Esophagus (tissue), 2 donors: ENCODE measurements at regions not wholly inside any gene's neighbourhood (a gene's known extent, or its start where the extent isn't known, plus 50 kb on each side); places are given as distances from the start of the nearest gene placed in this dataset.
A peak's percentile ranks its signal among the peaks of the same experiment; 100 is the strongest.
"Not testable (repeated sequence)": the region's sequence is repeated elsewhere in the genome, so short reads cannot be mapped to it uniquely, and the experiment has no call there.

Source experiments
- H3K27ac ChIP-seq, 2 donors: one replicate each; pipeline ENCODE4 v1.5.1; 2013; ENCODE audit warnings: low read depth in 2 of 2, mild to moderate bottlenecking in 2 of 2, inconsistent platforms in 1 of 2, low read length in 1 of 2, moderate library complexity in 1 of 2
- H3K27me3 ChIP-seq, 2 donors: one replicate each; pipeline ENCODE4 v1.6.1; 2013; ENCODE audit warnings: low read length in 2 of 2, control low read depth in 1 of 2, mild to moderate bottlenecking in 1 of 2; ENCODE audit not compliant: insufficient read depth in 2 of 2, control insufficient read depth in 1 of 2
- H3K36me3 ChIP-seq, 2 donors: one replicate each; pipeline ENCODE4 v1.6.1; 2013; ENCODE audit warnings: low read length in 1 of 2; ENCODE audit not compliant: control insufficient read depth in 2 of 2, insufficient read depth in 2 of 2
- H3K4me1 ChIP-seq, 2 donors: one replicate each; pipeline ENCODE4 v1.6.1; 2013; ENCODE audit warnings: low read length in 1 of 2; ENCODE audit not compliant: control insufficient read depth in 2 of 2, insufficient read depth in 2 of 2
- H3K4me3 ChIP-seq, 2 donors: one replicate each; pipeline ENCODE4 v1.5.1; 2013; ENCODE audit warnings: low read length in 2 of 2, mild to moderate bottlenecking in 2 of 2, low read depth in 1 of 2, moderate library complexity in 1 of 2
- H3K9me3 ChIP-seq, 2 donors: one replicate each; pipeline ENCODE4 v1.6.1; 2013; ENCODE audit warnings: mild to moderate bottlenecking in 2 of 2, low read depth in 1 of 2, low read length in 1 of 2, moderate library complexity in 1 of 2; ENCODE audit not compliant: control insufficient read depth in 2 of 2, insufficient read depth in 1 of 2
- WGBS, 2 donors: extraction: QIAGEN DNeasy Blood & Tissue Kit; methylation state at CpG; one replicate each; pipeline ENCODE4 v1.1.7; 2013; 5-methylcytosine and 5-hydroxymethylcytosine counted together
- donor health status: healthy with polysubstance abuse.
- donor health status: Bipolar disorder and iron deficiency.

GRCh38 chr22:22125028-22125578 is 119.5 kb upstream of the VPREB1 start:
- Histone ChIP-seq H3K4me1 (no peaks in the 10 kb centered on the region), H3K27ac (no peak overlapping the region), H3K9me3 (no peaks in the 10 kb centered on the region), H3K36me3 (no peaks in the 10 kb centered on the region), H3K27me3 (no peaks in the 10 kb centered on the region), H3K4me3 (no peak overlapping the region)
- WGBS, 2 donors = 85 to 86% methylated on average over 19 of the region's 19 CpGs

- Histone ChIP-seq H3K27me3 (no peaks in the 10 kb centered on the region), H3K27ac (no peak overlapping the region), H3K4me1 (no peaks in the 10 kb centered on the region), H3K36me3 (no peaks in the 10 kb centered on the region), H3K4me3 (no peak overlapping the region), H3K9me3 (no peaks in the 10 kb centered on the region)
- 88 to 94% methylated on average over 10 to 12 of the region's 12 CpGs for WGBS, 2 donors
These were observed 120.2 kb upstream of the VPREB1 start for GRCh38 chr22:22124374-22124773.

- no peak overlapping the region for H3K27ac ChIP-seq
- no peaks in the 10 kb centered on the region for H3K27me3 ChIP-seq
- H3K4me1 ChIP-seq = no peaks in the 10 kb centered on the region
- no peak overlapping the region for H3K4me3 ChIP-seq
- WGBS, 2 donors = 91% methylated on average over 15 of the region's 15 CpGs
- no peaks in the 10 kb centered on the region for H3K36me3 ChIP-seq
- H3K9me3 ChIP-seq = no peaks in the 10 kb centered on the region
These were observed 120.7 kb upstream of the VPREB1 start for GRCh38 chr22:22123960-22124278.

GRCh38 chr22:22123118-22123959 is 121.2 kb upstream of the VPREB1 start:
- Histone ChIP-seq H3K27me3 (no peaks in the 10 kb centered on the region), H3K9me3 (no peaks in the 10 kb centered on the region), H3K27ac (no peak overlapping the region), H3K4me3 (no peak overlapping the region), H3K4me1 (no peaks in the 10 kb centered on the region), H3K36me3 (no peaks in the 10 kb centered on the region)
- 81 to 83% methylated on average over 16 of the region's 16 CpGs for WGBS, 2 donors

GRCh38 chr22:22122348-22123117 is 122.1 kb upstream of the VPREB1 start:
- no peak overlapping the region for H3K27ac ChIP-seq
- H3K4me3 ChIP-seq = no peak overlapping the region
- H3K36me3 ChIP-seq = no peaks in the 10 kb centered on the region
- H3K27me3 ChIP-seq = no peaks in the 10 kb centered on the region
- WGBS, 2 donors = 74 to 83% methylated on average over 4 of the region's 4 CpGs
- no peaks in the 10 kb centered on the region for H3K4me1 ChIP-seq
- no peaks in the 10 kb centered on the region for H3K9me3 ChIP-seq

GRCh38 chr22:22121445-22121844 is 123.1 kb upstream of the VPREB1 start:
- Histone ChIP-seq H3K4me1 (no peaks in the 10 kb centered on the region), H3K36me3 (no peaks in the 10 kb centered on the region), H3K27ac (no peak overlapping the region), H3K4me3 (no peak overlapping the region), H3K27me3 (no peaks in the 10 kb centered on the region), H3K9me3 (no peaks in the 10 kb centered on the region)

GRCh38 chr22:22120160-22120559 is 124.4 kb upstream of the VPREB1 start:
- H3K9me3 ChIP-seq = no peaks in the 10 kb centered on the region
- no peaks in the 10 kb centered on the region for H3K36me3 ChIP-seq

GRCh38 chr22:22118987-22119386 is 125.6 kb upstream of the VPREB1 start:
- Histone ChIP-seq H3K27me3 (no peaks in the 10 kb centered on the region), H3K4me3 (no peak overlapping the region), H3K9me3 (no peaks in the 10 kb centered on the region), H3K4me1 (no peaks in the 10 kb centered on the region), H3K27ac (no peak overlapping the region), H3K36me3 (no peaks in the 10 kb centered on the region)
- WGBS, 2 donors = 86 to 94% methylated on average over 1 of the region's 1 CpG

More at GRCh38 chr22:22120160-22120559, 124.4 kb upstream of the VPREB1 start:
- 81 to 84% methylated on average over 3 of the region's 3 CpGs for WGBS, 2 donors
- H3K27me3 ChIP-seq = no peaks in the 10 kb centered on the region
- H3K4me1 ChIP-seq = no peaks in the 10 kb centered on the region
- H3K27ac ChIP-seq = no peak overlapping the region
- no peak overlapping the region for H3K4me3 ChIP-seq

- H3K36me3 ChIP-seq, H3K27ac ChIP-seq, H3K4me1 ChIP-seq, H3K27me3 ChIP-seq, H3K9me3 ChIP-seq: not testable (repeated sequence)
- H3K4me3 ChIP-seq = peak overlapping the region in 1 of 2 donors; percentile 4
- 24 to 32% methylated on average over 27 to 53 of the region's 54 CpGs for WGBS, 2 donors
These were observed 126.6 kb upstream of the VPREB1 start for GRCh38 chr22:22117864-22118544.
